ENCODE measurements at regions not wholly inside any gene's neighbourhood (a gene's known extent, or its start where the extent isn't known, plus 50 kb on each side); places are given as distances from the start of the nearest gene placed in this dataset.

- DNase-seq = no peak
Measured at GRCh38 chr12:13375583-13376345, 179.2 kb downstream of the EMP1 start.

- no peak for DNase-seq
Measured at GRCh38 chr12:13374793-13375192, 178.3 kb downstream of the EMP1 start.

GRCh38 chr12:13373803-13374202 is 177.3 kb downstream of the EMP1 start:
- DNase-seq = no peak

DNA sequence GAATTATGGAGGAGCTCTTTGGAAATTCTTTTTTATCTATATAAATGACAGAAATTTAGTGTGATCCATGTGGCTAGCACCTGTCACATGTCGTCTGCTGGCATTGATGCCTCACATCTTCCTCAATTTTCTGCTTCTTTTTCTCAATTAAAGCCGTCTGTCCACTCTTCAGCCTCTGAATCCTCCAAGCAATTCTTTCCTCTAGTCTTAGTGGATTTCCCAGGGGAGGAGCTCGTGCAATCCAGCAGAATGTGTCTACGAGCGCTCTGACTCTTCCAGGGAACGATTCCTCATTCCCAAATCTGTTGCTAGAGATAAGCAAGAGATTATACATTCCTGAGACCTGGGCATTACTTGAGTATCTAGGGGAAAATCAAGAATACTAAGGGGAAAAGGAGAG is 176.6 kb downstream of the EMP1 start:
- no peak for DNase-seq

DNA sequence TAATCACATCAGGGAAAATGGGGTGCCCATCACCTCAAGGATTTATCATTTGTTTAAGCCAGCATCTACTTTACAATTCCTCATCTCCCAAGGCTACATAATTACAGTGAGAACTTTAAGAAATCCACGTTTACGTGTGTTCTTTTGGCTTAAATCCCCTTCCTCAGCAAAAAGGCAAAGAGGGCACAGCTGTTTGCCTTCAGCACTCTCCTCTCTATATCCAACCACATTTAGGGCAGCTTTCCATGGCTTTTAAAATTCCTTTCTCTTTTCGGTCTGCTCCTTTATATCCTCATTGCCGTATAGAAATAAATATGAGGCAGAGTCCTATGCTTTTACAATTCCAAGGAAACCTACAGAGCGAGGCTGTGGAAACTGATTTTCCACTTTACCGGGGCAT is 175.9 kb downstream of the EMP1 start:
- no peak for DNase-seq

- DNase-seq = no peak
Measured at GRCh38 chr12:13371797-13372196, 175.3 kb downstream of the EMP1 start.

GRCh38 chr12:13371367-13371766 is 174.8 kb downstream of the EMP1 start:
- DNase-seq = no peak

DNA sequence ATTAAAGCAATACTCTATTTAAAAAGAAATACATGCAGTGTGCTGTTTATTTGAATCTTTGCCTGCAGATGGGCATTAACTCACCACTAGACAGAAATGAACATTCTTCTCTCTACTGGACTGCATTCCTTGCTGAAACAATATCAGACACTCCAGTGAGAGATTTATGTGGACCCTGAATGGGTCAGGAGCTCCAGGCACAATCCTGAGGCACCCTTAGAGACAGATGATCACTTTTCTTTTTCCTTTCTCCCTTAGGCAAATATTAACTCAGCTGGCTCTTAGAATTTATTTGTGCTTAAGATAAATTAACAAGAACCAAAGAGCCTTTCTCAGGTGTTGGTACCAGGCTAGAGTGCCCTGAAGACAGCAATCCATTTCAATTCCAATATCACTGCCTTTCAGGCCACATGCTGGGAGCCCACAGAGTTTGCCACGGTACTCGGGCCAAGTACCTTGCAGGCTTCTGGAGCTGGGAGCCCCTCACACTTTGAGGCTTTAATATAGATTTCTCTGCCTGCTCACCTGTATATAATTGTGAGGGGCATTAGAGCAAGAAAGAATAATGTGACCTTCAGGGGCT is 173.0 kb downstream of the EMP1 start:
- no peak for DNase-seq

DNA sequence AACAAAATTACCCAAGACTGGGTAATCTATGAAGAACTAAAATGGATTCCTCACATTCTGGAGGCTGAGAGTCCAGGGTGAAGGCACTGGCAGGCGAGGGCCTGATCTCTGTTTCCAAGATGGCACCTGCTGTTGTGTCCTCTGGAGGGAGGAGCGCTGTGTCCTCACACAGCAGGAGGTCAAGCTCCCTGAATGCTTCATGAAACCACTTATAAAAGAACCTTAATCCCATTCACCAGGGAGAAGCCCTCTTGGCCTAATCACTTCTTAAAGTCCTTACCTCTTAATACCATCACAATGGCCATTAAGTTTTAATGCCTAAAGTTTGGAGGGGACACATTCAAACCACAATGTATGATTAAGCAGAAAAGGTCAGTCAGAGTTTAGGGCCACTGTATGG is 172.4 kb downstream of the EMP1 start:
- no peak for DNase-seq

DNA sequence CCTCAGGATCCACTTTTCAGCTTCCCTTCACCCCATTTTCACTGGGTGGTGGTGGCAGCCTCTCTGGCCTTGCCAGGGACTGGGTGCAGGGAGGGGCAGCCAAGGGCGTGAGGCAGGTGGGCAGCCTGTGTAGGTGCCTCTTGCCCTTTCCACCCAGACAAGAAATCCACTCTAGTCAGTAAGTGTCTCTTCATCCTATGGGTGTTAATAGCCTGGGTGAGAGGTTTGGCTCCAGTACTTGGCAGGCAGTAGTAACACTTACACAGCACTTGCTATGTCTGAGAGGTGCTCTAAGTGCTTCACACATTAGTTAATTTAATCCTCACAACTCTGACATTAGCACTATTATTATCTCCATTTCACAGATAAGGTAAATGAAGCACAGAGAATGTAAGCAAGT is 171.9 kb downstream of the EMP1 start:
- DNase-seq = no peak

DNA sequence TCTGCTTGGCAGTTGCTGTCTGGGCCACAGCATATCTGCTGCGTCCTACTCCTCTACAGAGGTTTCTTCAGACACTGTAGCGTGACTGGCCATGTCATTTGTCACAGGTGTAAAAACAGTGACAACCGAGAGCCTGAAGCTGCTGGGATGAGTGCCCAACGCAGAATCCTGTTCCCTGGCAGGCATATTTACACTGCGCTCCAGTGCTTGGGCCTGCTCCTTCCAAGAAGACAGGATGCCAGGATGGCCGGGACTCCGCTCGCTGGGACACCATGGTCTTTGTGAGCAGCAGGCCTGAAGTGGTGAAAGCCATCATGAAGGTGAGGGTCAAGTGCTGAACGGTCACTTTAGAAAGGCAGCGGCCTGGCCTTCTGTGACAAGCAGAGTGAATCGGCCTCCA is 171.4 kb downstream of the EMP1 start:
- no peak for DNase-seq

GRCh38 chr12:13365748-13366366 is 169.3 kb downstream of the EMP1 start:
- no peak for DNase-seq

DNA sequence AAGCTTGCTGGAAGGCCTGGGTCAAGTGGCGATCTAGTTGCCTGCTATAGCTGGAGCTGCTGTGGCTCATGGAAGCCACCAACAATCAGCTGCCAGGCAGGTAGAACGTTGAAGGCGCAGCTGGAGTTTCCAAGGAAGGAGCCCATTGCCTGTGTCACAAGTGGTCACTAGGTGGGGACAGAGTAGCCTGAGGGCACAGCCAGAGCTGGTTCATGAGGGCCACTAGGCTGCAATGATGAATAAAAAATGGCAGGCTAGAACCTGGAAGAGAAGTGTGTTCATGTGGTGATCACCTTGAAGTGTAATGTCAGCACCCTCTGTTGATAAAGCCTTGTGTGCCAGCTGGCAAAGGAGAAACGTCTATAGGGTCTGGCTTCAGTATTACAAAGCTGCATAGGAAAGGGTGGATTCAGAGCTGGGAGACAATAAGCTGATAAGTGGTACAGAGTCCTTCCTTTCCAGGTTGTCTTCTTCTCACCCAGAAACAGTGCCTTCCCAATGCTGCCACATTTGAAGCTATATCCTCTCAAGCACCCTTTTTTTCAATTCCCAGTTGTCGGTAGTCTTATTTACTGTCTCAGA is 165.8 kb downstream of the EMP1 start:
- peak; percentile 74 for DNase-seq

GRCh38 chr12:13359636-13360035 is 163.1 kb downstream of the EMP1 start:
- no peak for DNase-seq

GRCh38 chr12:13358391-13358905 is 161.9 kb downstream of the EMP1 start:
- DNase-seq = no peak

GRCh38 chr12:13350946-13351345 is 154.4 kb downstream of the EMP1 start:
- DNase-seq = no peak

- DNase-seq = no peak
Measured at GRCh38 chr12:13350381-13350780, 153.9 kb downstream of the EMP1 start.

DNA sequence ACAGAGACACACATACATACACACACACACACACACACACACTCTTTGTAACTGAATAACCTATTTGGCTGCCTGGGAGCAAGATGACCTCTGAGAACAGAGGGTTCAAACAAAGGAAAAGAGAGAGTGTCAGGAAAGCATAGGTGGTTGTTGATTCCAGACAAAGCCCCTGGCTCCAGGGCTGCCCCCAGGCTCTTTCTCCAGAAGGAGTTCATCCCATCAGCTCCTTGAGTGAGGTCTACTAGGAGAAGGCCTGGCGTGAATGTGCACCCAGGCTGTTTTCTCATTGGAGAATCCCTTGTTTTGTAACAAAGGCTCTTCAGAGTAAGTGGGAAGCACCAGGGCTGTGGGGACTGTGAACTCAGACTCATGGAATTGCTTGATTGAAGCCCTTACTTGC is 151.9 kb downstream of the EMP1 start:
- no peak for DNase-seq

DNA sequence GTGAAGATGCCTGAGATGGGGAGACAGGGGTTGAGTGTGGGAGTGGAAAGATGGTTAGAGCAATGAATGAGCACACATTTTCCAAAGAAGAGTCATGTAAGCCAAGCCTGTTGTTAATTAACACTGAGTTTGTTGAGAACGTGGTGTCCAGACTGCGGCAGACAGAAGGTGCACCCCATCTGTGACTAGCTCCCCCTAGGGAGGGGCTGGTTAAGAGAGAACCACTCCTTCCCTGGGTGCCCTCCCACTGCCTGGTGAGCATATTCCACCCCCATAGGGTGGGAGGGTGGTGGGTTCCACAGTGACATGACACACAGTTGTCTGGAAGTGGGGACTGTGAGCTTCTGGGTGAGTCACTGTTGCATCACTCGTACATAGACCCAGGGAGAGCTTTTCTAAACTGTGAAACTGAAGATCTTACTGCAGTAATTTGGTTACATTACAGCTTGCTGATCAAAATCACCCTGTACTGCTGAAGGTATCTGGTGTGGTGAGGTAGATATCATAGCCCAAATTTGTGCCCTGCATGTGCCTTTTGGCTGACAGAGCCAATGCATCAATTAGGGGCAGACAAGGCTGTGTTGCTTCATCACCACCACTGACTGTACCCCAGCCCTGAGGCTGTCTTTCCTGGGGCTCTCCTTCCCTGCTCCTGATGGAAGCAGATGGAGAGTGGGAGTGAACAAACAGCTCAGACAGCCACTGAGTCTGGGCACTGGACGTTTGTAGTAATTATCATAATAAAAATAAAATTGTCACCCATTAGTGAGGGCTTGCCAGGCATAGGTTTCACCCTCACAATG is 150.9 kb downstream of the EMP1 start:
- DNase-seq = peak; percentile 71

- DNase-seq = no peak
Measured at GRCh38 chr12:13345722-13346121, 149.2 kb downstream of the EMP1 start.

DNA sequence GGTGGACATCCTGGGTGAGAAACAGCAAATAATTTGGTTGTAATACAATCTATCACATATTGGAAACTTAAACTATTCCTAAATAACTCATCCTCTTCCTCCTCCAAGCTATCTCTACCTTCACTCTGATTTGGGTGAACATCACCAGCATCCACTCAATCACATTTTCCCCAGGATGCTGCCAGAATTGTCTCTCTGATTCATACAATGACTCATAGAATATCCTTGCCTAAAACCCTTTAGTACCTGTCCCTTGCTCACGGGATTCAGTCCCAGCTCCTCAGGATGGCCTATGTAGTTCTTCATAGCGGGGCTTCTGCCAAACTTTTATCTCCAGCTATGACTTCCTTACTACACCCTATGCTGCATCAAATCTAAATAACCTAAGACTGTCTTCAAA is 146.8 kb downstream of the EMP1 start:
- no peak for DNase-seq

DNA sequence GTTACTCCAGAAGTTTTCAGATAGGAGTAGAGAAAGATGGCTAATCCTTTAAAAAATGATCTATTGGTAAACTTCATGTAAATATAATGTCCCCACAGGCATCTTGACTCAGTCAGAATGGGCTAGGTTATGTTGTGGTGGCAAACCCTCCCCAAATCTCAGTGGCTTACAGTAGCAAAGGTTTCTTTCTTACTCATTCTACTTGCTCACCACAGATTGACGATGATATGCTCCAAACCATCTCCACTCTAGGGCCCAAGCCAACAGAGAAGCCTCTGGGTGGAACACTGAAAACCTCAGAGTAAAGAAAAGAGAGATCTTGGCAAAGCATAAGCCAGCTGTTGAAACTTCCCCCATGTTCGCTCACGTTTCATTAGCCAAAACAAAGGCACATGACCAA is 146.4 kb downstream of the EMP1 start:
- DNase-seq = no peak

- DNase-seq = no peak
Measured at GRCh38 chr12:13340149-13340548, 143.6 kb downstream of the EMP1 start.
